OCI-LY3 (cell line): ENCODE measurements at regions not wholly inside any gene's neighbourhood (a gene's known extent, or its start where the extent isn't known, plus 50 kb on each side); places are given as distances from the start of the nearest gene placed in this dataset.

ENCODE experiments used
- H2AFZ ChIP-seq: fragments of 200-600, 300-600 bp; shearing (Covaris generic); 2 replicates; pipeline ENCODE4 v1.6.0; 2014; ENCODE audit warnings: antibody characterized with exemption, low read depth, low read length
- H3K27ac ChIP-seq: fragments of 200-600, 300-600 bp; sonication (generic); 2 replicates; pipeline ENCODE4 v1.5.1; 2014; ENCODE audit warnings: mild to moderate bottlenecking, low read length, moderate library complexity, mixed read lengths
- H3K27me3 ChIP-seq: fragments of 200-600, 300-600 bp; sonication (generic); 2 replicates; pipeline ENCODE4 v1.6.1; 2014; ENCODE audit warnings: low read depth, low read length, mixed read lengths
- H3K36me3 ChIP-seq: fragments of 200-600, 300-600 bp; sonication (generic); replicated peaks from 2 replicates; pipeline ENCODE3; 2014; ENCODE audit warnings: low read depth, low read length, mixed read lengths
- H3K4me1 ChIP-seq: fragments of 300-600, 200-600 bp; sonication (generic); 2 replicates; pipeline ENCODE4 v1.6.1; 2014; ENCODE audit warnings: low read length, mixed read lengths
- H3K4me2 ChIP-seq: fragments of 200-600, 300-600 bp; sonication (generic); 2 replicates; pipeline ENCODE4 v1.6.1; 2014; ENCODE audit warnings: low read length, mixed read lengths
- H3K4me3 ChIP-seq: fragments of 300-600, 200-600 bp; sonication (generic); 2 replicates; pipeline ENCODE4 v1.5.1; 2014; ENCODE audit warnings: antibody characterized with exemption, mild to moderate bottlenecking, low read length, moderate library complexity
- H3K79me2 ChIP-seq: fragments of 300-600, 200-600 bp; shearing (Covaris generic); 2 replicates; pipeline ENCODE4 v1.6.1; 2014; ENCODE audit warnings: mild to moderate bottlenecking, low read length, mixed read lengths
- H3K9ac ChIP-seq: fragments of 300-600, 200-600 bp; shearing (Covaris generic); 2 replicates; pipeline ENCODE4 v1.6.0; 2014; ENCODE audit warnings: mild to moderate bottlenecking, low read length, moderate library complexity
- H3K9me3 ChIP-seq: fragments of 200-600, 300-600 bp; shearing (Covaris generic); 2 replicates; pipeline ENCODE4 v1.6.1; 2014; ENCODE audit warnings: low read length, mixed read lengths; ENCODE audit not compliant: insufficient read depth
- H4K20me1 ChIP-seq: fragments of 200-600, 300-600 bp; sonication (generic); 2 replicates; pipeline ENCODE4 v1.6.1; 2016; ENCODE audit warnings: low read length, mixed read lengths; ENCODE audit not compliant: insufficient read depth
- EZH2phosphoT487 ChIP-seq: fragments of 200-600 bp; shearing (Covaris generic); IDR thresholded peaks from 2 replicates; pipeline ENCODE4 v1.6.1; 2018; ENCODE audit warnings: antibody characterized with exemption, mixed run types, low read depth
- TF ChIP-seq, protein P1 (sequence below): fragments of 200-600, 300-600 bp; sonication (generic); IDR thresholded peaks from 2 replicates; pipeline ENCODE4 v1.5.1; 2014; ENCODE audit warnings: antibody characterized with exemption, low read length, low read depth

DNA sequence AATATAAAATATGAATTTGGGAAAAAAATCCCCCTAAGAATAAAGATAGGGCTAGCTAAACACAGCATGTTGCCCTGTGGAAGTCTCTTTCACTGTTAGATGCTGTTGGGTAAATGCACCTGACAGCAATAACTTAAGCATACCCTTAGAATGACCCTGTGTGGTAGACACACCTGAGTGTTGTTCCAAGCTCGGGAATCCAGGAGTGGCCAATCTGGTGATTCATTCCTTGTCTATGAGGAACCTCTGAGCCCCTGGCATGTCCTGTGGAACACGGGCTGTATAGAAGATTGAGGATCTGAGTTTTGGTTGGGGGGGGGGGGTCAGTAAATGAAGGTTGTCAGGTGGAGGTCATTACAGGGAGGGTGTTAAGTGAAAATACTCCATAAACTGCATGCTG lies 730.0 kb upstream of the IGFBP3 start:
- Histone ChIP-seq H3K36me3 (peaks cover 9% of the 10 kb centered on the region), H3K4me1 (peaks cover 43% of the 10 kb centered on the region), H3K27me3 (no peaks in the 10 kb centered on the region), H3K9ac (peak overlapping the region; percentile 58; the same call in 1 of the 2 replicates), H2AFZ (no peak overlapping the region), H4K20me1 (no peaks in the 10 kb centered on the region), H3K4me3 (peak overlapping the region; percentile 59), H3K27ac (peak overlapping the region; percentile 89), H3K9me3 (0 out of 2 replicates have a peak, but pooled peaks cover 2% of the 10 kb centered on the region), H3K79me2 (no peaks in the 10 kb centered on the region), H3K4me2 (peak overlapping the region; percentile 86)
- TF ChIP-seq, protein P1, sequence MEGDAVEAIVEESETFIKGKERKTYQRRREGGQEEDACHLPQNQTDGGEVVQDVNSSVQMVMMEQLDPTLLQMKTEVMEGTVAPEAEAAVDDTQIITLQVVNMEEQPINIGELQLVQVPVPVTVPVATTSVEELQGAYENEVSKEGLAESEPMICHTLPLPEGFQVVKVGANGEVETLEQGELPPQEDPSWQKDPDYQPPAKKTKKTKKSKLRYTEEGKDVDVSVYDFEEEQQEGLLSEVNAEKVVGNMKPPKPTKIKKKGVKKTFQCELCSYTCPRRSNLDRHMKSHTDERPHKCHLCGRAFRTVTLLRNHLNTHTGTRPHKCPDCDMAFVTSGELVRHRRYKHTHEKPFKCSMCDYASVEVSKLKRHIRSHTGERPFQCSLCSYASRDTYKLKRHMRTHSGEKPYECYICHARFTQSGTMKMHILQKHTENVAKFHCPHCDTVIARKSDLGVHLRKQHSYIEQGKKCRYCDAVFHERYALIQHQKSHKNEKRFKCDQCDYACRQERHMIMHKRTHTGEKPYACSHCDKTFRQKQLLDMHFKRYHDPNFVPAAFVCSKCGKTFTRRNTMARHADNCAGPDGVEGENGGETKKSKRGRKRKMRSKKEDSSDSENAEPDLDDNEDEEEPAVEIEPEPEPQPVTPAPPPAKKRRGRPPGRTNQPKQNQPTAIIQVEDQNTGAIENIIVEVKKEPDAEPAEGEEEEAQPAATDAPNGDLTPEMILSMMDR = no peak
- TF ChIP-seq EZH2phosphoT487 = no peak

DNA sequence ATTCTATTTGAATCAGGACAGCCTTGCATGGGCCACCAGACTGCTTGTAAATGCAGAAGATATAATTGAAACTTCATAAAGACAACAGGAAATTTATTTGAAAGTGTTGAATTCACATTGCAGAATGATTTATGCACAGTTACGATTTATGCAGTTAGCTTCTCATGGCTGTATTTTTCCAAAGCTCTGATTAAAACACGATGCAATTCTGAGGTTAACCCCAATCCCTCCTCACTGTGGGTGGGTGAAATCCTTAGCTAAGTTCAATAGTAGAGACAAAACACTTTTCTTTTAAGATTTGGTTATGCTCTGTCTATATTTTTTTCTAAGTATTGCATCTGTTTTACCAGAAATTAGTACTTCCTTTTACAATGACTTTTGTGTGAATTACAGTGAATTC lies 728.8 kb upstream of the IGFBP3 start:
- no peak overlapping the region for H3K9ac ChIP-seq
- TF ChIP-seq, protein P1 = no peak
- TF ChIP-seq EZH2phosphoT487 = no peak
- H3K4me1 ChIP-seq = peaks cover 42% of the 10 kb centered on the region
- no peak overlapping the region for H3K27ac ChIP-seq
- H3K4me2 ChIP-seq = no peak overlapping the region
- H3K9me3 ChIP-seq = 0 out of 2 replicates have a peak, but pooled peaks cover 2% of the 10 kb centered on the region
- no peaks in the 10 kb centered on the region for H3K27me3 ChIP-seq
- peaks cover 6% of the 10 kb centered on the region for H3K36me3 ChIP-seq
- no peak overlapping the region for H3K4me3 ChIP-seq
- H4K20me1 ChIP-seq = no peaks in the 10 kb centered on the region
- no peak overlapping the region for H2AFZ ChIP-seq
- no peaks in the 10 kb centered on the region for H3K79me2 ChIP-seq

DNA sequence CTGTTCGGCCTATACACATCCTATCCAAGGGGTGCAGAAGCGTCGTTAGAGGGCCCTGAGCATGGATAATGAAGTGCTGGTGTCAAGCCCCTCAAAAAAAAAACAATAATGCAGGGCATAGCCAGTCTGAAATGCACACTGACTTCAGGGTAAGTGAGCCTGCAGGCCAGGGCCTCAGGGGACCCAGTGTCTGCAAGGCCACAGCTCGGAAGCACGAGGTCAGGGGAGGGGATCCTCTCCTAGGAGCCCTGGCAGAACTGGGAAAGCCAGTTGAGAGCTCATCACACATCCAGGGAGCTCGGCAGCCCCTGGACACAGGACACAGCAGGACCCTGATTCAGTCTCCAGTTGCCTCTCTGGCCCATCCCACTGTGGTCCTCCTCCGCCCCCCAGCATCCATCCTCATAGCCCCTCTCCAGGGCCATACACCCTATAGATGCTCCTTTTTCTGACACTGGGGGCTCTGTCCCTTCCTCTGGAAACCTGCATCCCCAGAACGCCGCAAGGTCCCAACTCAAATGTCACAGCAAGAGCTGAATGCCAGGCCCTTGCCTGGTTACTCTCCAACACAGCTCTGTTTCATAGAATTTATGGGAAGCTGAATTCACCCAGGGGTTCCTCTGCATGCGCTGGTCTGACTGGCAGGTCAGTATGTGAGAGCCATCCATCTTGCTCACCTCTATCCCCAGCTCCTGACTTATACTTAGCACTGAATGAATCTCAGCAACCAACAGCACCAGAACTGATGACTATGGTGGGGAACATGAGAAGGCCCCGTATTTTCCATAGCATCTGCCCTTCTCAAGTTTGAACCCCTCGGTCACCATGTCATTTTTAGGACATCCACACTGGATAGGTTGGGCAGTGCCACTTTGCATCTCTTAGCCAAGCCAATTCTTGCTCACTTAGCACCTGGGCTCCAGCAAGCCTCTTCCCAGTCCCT lies 717.0 kb upstream of the IGFBP3 start:
- peaks cover 4% of the 10 kb centered on the region; the same call in 1 of the 2 replicates for H3K4me1 ChIP-seq
- TF ChIP-seq, protein P1 = no peak
- TF ChIP-seq EZH2phosphoT487 = no peak
- no peaks in the 10 kb centered on the region for H3K27me3 ChIP-seq
- no peaks in the 10 kb centered on the region for H3K79me2 ChIP-seq
- H3K4me2 ChIP-seq = no peak overlapping the region
- no peak overlapping the region for H3K9ac ChIP-seq
- H3K4me3 ChIP-seq = no peak overlapping the region
- H4K20me1 ChIP-seq = no peaks in the 10 kb centered on the region
- no peak overlapping the region for H3K27ac ChIP-seq
- no peaks in the 10 kb centered on the region for H3K36me3 ChIP-seq
- H2AFZ ChIP-seq = no peak overlapping the region
- H3K9me3 ChIP-seq = no peaks in the 10 kb centered on the region

DNA sequence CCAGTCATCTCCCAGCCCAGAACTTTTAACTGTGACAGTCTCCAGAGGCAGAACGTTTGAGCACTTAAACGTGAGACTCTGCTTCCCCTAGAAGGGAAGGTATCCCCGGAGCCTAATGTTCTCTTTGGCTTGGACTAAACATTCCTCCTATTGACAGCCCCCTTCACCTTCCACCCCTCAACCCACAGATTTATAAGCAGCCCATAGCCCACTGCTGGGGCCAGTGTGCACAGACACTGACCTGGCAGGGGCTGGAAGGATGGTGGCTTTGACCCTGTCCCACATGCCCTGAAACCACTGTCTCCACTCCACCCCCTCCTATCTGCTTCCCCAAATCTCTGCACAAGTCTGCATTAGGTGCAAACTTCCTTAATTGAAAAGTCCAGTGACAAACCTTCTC lies 715.0 kb upstream of the IGFBP3 start:
- H3K36me3 ChIP-seq = no peaks in the 10 kb centered on the region
- H3K4me3 ChIP-seq = no peak overlapping the region
- H3K9me3 ChIP-seq = no peaks in the 10 kb centered on the region
- H3K79me2 ChIP-seq = no peaks in the 10 kb centered on the region
- TF ChIP-seq, protein P1 = no peak
- no peak for TF ChIP-seq EZH2phosphoT487
- no peak overlapping the region for H3K27ac ChIP-seq
- H3K27me3 ChIP-seq = no peaks in the 10 kb centered on the region
- H3K9ac ChIP-seq = no peak overlapping the region
- H3K4me1 ChIP-seq = peaks cover 5% of the 10 kb centered on the region; the same call in 1 of the 2 replicates
- H3K4me2 ChIP-seq = no peak overlapping the region
- no peak overlapping the region for H2AFZ ChIP-seq
- no peaks in the 10 kb centered on the region for H4K20me1 ChIP-seq
